ENCODE measurements at regions not wholly inside any gene's neighbourhood (a gene's known extent, or its start where the extent isn't known, plus 50 kb on each side); places are given as distances from the start of the nearest gene placed in this dataset.
"Not testable (repeated sequence)": the region's sequence is repeated elsewhere in the genome, so short reads cannot be mapped to it uniquely, and the experiment has no call there.

- in situ Hi-C loops (cut with HindIII; ENCODE audit: low pct_unique_long_range_greater_than_20kb, low sequenced_read_pairs) = no loop called here
- no peak for DNase-seq (ENCODE audit: low read depth)
Observed at GRCh38 chr17:30716461-30717290, 107.8 kb downstream of the CRLF3 start.

DNA sequence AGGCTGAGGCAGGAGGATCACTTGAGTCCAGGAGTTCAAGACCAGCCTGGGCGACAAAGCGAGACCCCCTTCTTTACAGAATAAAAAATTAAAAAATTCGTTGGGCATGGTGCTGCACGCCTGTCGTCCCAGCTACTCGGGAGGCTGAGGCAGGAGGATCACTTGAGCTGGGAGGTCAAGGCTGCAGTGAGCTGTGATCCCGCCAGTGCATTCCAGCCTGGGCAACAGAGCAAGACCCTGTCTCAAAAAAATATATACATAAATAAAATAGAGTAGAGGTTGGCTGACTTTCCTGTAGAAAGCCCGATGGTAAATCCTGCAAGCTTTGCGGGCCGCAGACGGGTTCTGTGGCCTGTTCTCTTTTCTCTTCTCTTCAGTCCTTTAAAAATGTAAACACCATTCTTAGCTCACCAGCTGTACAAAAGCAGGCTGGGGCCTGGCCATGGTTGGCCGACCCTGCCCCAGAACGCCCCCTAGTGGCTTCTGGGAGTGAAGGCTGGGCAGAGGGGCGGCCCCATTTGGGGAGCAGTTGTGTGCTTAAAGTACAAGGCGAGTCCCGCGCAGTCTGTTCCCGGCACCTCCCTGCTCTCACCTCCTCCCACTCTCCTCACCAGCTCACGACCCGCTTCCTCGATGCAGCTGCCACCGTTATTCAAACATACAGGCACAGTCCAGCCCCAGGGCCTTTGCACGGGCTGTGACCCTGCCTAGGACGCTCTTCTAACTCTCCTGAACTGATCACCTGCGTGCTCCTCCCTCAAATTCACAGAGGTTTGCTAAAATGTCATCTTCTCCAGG, 109.5 kb downstream of the CRLF3 start:
- in situ Hi-C loops (cut with HindIII; ENCODE audit: low pct_unique_long_range_greater_than_20kb, low sequenced_read_pairs); DNase-seq (ENCODE audit: low read depth): not testable (repeated sequence)

DNA sequence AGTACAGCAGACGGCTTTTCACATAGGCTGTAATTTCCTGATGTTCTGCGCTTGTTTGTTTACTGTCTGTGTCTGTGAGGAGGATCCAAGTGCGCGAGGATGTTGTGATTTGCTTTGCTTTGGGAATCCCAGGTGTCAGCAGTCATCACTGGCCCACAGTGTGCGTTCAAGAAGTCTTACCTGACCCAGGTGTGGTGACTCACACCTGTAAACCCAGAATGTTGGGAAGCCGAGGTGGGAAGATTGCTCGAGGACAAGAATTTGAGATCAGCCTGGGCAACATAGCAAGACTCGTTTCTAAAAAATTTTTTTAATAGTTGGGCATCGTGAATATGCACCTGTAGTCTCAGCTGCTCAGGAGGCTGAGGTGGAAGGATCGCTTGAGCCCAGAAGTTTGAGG, 110.7 kb downstream of the CRLF3 start:
- DNase-seq (ENCODE audit: low read depth); in situ Hi-C loops (cut with HindIII; ENCODE audit: low pct_unique_long_range_greater_than_20kb, low sequenced_read_pairs): not testable (repeated sequence)

DNA sequence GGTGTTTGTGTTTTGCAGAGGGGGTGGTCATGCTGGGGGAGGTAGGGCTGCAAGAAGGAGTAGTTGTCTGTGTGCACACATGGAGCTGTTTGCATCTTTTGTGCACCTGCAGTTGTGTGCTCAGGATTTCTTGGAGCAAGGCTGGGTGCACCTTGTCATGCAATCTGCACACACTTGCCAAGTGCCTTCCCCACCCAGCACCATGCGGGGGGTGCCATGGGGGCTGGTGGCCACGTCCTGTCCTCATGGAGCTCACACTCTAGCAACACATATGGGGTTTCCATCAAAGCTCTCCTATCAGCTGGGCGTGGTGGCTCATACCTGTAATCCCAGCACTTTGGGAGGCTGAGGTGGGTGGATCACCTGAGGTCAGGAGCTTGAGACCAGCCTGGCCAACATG, 111.6 kb downstream of the CRLF3 start:
- DNase-seq (ENCODE audit: low read depth); in situ Hi-C loops (cut with HindIII; ENCODE audit: low pct_unique_long_range_greater_than_20kb, low sequenced_read_pairs): not testable (repeated sequence)

DNA sequence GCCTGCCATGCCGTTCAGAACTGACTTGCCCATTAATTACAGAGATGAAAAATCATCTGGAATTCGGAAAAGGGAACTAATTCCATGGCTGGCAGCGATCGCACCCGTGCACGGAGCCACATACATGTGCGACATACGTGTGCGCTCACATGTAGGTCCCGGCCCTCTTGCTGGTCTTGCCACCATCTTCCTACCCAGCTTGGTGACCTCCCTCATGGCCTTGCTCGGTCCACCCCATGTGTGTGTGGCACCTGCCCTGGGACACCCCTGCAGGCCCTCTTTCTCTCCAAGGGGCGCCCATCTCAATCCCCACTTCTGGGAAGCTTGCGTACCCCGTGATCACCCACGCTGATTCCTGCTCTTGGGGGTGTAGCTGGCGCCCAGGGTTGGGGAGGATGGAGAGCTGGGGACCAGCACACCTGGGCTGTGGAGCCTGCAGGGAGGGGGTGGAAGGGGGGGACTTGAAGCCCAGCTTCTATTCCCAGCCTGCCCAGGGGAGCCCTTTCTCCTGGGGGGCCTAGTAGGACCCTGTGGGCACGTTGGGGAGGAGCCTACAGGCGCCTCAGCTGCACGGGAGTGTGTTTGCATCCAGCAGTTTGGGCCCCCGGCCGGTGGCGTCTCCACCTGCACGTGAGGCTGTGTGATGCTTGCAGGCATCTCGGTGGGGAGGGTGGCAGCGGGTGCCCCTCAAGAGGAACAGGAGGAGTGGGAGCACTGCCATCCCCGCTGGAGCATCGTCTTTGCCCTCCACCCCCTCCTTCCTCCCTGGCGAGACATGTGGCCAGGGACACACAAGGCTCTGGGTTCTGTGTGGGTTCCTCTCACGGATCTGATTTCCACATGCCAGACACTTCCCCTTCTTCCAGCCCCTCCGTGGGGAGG, 112.6 kb downstream of the CRLF3 start:
- in situ Hi-C loops (cut with HindIII; ENCODE audit: low pct_unique_long_range_greater_than_20kb, low sequenced_read_pairs); DNase-seq (ENCODE audit: low read depth): not testable (repeated sequence)

GRCh38 chr17:30711176-30711575, 113.3 kb downstream of the CRLF3 start:
- DNase-seq (ENCODE audit: low read depth); in situ Hi-C loops (cut with HindIII; ENCODE audit: low pct_unique_long_range_greater_than_20kb, low sequenced_read_pairs): not testable (repeated sequence)

GRCh38 chr17:30710276-30711088, 114.0 kb downstream of the CRLF3 start:
- in situ Hi-C loops (cut with HindIII; ENCODE audit: low pct_unique_long_range_greater_than_20kb, low sequenced_read_pairs); DNase-seq (ENCODE audit: low read depth): not testable (repeated sequence)

- DNase-seq (ENCODE audit: low read depth); in situ Hi-C loops (cut with HindIII; ENCODE audit: low pct_unique_long_range_greater_than_20kb, low sequenced_read_pairs): not testable (repeated sequence)
Observed at GRCh38 chr17:30709561-30710275, 114.8 kb downstream of the CRLF3 start.

DNA sequence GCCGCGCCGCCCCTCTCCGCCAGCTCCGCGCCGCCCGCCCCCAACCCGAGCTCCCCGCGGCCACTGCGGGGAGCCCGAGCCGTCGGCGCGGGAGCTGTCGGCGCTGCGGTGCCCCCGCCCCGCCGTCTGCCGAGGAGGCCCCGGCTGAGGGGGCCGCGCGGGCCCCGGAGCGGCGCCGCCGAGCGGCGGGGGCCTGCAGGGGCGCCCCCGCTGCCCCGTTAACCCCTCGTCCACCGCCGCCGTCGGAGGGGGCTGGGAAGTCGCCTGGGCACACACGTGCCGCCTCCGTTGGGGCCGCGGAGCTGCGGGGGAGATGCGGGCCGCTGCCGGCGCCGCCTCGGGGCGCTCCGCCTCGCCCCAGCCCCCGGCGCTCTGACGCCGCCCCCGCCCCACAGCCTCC, 115.4 kb downstream of the CRLF3 start:
- in situ Hi-C loops (cut with HindIII; ENCODE audit: low pct_unique_long_range_greater_than_20kb, low sequenced_read_pairs) = not testable (repeated sequence)

DNA sequence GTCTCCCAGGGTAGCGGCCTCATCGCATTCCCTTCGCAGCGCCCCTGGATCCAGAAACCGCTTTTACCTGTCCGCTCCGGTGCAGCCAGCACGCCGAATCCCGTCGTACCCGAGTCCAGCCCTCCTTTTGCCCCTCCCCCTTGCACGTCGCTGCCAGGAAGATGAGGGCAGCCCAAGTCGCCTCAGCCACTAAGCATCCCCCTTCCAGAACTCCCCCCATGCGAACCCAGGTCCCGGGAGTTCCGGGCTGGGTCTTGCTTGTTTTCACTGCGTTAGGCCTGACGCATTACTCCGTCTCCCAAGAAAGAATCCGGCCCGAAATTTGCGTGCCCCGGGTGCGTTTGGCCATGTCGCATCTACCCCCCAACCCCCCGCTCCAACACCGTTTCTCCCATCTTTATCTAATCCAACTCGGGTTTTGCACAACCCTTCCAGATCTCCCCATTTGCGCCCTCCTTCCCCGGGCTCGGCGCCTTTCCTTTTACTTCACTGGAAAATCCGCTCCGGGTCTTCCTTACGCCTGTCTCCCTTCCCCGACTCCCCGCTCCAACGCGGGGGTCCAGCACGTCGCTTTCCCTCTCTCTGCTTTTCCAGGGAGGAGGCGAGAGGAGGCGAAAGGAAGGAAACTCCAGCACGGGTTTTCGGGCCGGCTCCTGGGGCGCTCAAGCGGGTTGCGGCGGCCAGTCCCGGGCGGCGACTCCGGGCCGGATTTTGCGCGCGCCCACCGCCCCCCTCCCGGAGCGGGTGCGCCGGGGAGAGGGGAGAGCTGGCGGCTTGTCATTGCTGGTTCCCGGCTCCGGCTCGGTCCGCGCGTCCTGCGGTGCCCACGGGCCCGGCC, 116.0 kb downstream of the CRLF3 start:
- in situ Hi-C loops (cut with HindIII; ENCODE audit: low pct_unique_long_range_greater_than_20kb, low sequenced_read_pairs) = not testable (repeated sequence)

More for the DNA sequence above, 115.4 kb downstream of the CRLF3 start:
- DNase-seq (ENCODE audit: low read depth) = not testable (repeated sequence)

GRCh38 chr17:30707724-30708240, 116.7 kb downstream of the CRLF3 start:
- peak; percentile 42 for DNase-seq (ENCODE audit: low read depth)
- in situ Hi-C loops (cut with HindIII; ENCODE audit: low pct_unique_long_range_greater_than_20kb, low sequenced_read_pairs) = not testable (repeated sequence)

More for the DNA sequence above, 116.0 kb downstream of the CRLF3 start:
- DNase-seq (ENCODE audit: low read depth) = peak; percentile 99

DNA sequence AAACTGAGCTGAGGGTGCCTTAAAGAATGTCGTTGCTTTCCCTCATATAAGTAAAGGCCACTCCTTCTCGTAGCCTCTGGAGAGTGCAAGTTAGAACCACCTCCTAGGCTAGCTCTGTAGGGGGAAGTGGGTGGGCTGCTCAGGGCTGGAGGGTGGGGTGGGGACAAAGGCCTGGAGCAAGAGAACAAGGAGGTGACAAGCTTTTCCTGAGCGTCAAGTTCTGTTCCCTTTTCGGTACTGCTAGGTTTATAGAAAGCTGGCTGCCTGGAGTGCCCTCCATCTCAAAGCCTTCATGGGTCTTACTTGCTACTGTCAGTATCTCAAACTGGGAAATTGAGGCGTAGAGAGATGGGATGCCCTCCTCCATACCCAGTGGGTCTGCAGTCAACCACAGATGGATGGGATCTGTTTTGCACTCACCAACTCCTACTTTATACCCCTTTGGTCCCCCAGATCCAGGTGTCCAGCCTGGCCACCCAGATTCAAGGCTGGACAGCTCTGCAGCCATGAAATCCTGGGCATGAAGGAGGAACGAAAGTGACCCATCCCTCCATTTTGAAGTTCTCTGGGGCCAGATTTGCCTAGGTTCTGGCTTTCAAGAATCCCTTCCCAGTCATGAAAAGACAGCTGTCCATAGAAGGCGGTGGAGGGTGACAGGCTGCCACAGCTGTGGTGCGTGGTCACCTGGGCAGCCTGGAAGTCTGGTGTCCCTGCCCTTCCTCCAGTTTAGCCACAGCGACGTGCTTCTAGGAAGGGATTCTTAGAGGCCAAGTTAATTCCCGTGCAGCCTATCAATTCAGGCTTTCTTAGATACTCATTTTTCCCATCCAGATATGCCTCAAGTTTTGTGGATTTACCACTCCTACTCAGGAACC, 117.8 kb downstream of the CRLF3 start:
- DNase-seq (ENCODE audit: low read depth); in situ Hi-C loops (cut with HindIII; ENCODE audit: low pct_unique_long_range_greater_than_20kb, low sequenced_read_pairs): not testable (repeated sequence)

DNA sequence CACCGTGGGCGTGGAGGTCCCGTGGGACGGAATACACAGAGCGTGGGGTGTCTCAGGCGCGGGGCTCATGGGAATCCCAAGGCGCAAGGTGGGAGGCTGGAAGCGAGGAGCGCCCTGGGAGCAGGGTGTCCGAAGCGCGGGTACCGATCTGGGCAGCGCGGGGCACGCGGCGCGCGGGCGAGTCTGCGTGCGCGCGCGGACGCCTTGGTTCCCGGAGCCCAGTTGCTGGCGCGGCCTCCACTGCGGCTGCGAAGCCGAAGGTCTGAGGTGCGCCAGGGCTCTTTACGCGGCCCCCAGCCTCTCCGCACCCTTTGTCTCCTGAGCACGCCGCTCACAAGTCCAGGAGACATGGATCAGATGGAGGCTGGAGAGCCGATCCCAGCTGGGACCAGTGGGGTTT, 118.5 kb downstream of the CRLF3 start:
- in situ Hi-C loops (cut with HindIII; ENCODE audit: low pct_unique_long_range_greater_than_20kb, low sequenced_read_pairs); DNase-seq (ENCODE audit: low read depth): not testable (repeated sequence)

DNA sequence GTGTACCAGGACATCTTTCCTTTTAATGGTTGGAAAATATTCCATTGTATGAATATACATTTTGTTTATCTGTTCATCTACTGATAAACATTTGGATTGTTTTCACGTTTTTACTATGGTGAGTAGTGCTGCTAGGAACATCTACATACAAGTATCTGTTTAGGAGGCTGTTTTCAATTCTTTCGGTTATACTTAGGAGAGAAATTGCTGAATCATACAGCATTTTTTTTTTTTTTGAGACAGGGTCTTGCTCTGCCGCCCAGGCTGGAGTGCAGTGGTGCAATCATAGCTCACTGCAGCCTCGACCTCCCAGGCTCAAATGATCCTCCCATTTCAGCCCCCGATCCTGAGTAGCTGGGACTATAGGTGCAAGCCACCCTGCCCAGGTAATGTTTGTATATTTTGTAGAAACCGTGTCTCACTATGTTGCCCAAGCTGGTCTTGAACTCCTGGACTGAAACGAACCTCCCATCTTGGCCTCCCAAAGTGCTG, 122.9 kb downstream of the CRLF3 start:
- in situ Hi-C loops (cut with HindIII; ENCODE audit: low pct_unique_long_range_greater_than_20kb, low sequenced_read_pairs) = no loop called here
- DNase-seq (ENCODE audit: low read depth) = no peak

DNA sequence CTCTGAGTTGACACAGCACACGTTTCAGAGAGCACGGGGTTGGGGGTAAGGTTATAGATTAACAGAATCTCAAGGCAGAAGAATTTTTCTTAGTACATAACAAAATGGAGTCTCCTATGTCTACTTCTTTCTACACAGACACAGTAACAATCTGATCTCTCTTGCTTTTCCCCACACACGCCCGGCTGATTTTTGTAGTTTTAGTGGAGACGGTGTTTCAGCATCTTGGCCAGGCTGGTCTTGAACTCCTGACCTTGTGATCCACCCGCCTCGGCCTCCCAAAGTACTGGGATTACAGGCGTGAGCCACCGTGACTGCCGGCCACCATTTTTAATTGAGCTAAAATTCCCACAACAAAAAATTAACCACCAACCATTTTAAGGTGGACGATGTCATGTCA, 123.7 kb downstream of the CRLF3 start:
- DNase-seq (ENCODE audit: low read depth); in situ Hi-C loops (cut with HindIII; ENCODE audit: low pct_unique_long_range_greater_than_20kb, low sequenced_read_pairs): not testable (repeated sequence)

Measured in Caki2 (cell line).